H9 (cell line): ENCODE measurements at regions not wholly inside any gene's neighbourhood (a gene's known extent, or its start where the extent isn't known, plus 50 kb on each side); places are given as distances from the start of the nearest gene placed in this dataset.

Source experiments
- DNase-seq: peaks from one replicate; pipeline ENCODE4 v3.0.0-alpha.2; 2017
- H2AFZ ChIP-seq: one replicate; pipeline ENCODE4 v1.6.1; 2013; ENCODE audit warnings: mild to moderate bottlenecking, low read length, control low read depth, moderate library complexity
- H2AK5ac ChIP-seq: 2 replicates; pipeline ENCODE4 v1.6.1; 2013; ENCODE audit warnings: low read length, control low read depth, mixed read lengths; ENCODE audit not compliant: insufficient read length
- H2BK120ac ChIP-seq: one replicate; pipeline ENCODE4 v1.6.1; 2013; ENCODE audit warnings: low read depth, mild to moderate bottlenecking, low read length, control low read depth, inconsistent platforms; ENCODE audit not compliant: poor library complexity, severe bottlenecking
- H2BK12ac ChIP-seq: 2 replicates; pipeline ENCODE4 v1.6.1; 2013; ENCODE audit warnings: low read length, control low read depth, mixed read lengths, low read depth; ENCODE audit not compliant: insufficient read length
- H2BK15ac ChIP-seq: 2 replicates; pipeline ENCODE4 v1.6.1; 2013; ENCODE audit warnings: low read depth, low read length, control low read depth
- H2BK20ac ChIP-seq: one replicate; pipeline ENCODE4 v1.6.1; 2013; ENCODE audit warnings: low read depth, mild to moderate bottlenecking, low read length, control low read depth, inconsistent platforms; ENCODE audit not compliant: poor library complexity, severe bottlenecking
- H2BK5ac ChIP-seq: 2 replicates; pipeline ENCODE4 v1.6.1; 2013; ENCODE audit warnings: low read length, control low read depth, mixed read lengths; ENCODE audit not compliant: insufficient read length
- H3K14ac ChIP-seq: 2 replicates; pipeline ENCODE4 v1.6.1; 2013; ENCODE audit warnings: low read length, control low read depth; ENCODE audit not compliant: insufficient read depth
- H3K18ac ChIP-seq: 2 replicates; pipeline ENCODE4 v1.6.1; 2013; ENCODE audit warnings: low read depth, mild to moderate bottlenecking, mixed read lengths, low read length, control low read depth; ENCODE audit not compliant: insufficient read length
- H3K23ac ChIP-seq: 2 replicates; pipeline ENCODE4 v1.6.1; 2013; ENCODE audit warnings: low read length, control low read depth, mixed read lengths, low read depth; ENCODE audit not compliant: insufficient read length
- H3K23me2 ChIP-seq: 2 replicates; pipeline ENCODE4 v1.6.1; 2013; ENCODE audit warnings: low read depth, mild to moderate bottlenecking, mixed read lengths, low read length, control low read depth; ENCODE audit not compliant: insufficient read length, poor library complexity, severe bottlenecking
- H3K27ac ChIP-seq: 2 replicates; pipeline ENCODE4 v1.5.1; 2013; ENCODE audit warnings: low read length, control low read depth, mixed read lengths, low read depth; ENCODE audit not compliant: insufficient read length
- H3K27me3 ChIP-seq: 2 replicates; pipeline ENCODE4 v1.6.1; 2013; ENCODE audit warnings: low read length, control low read depth, inconsistent platforms; ENCODE audit not compliant: insufficient read depth
- H3K4ac ChIP-seq: 2 replicates; pipeline ENCODE4 v1.6.1; 2013; ENCODE audit warnings: low read depth, mild to moderate bottlenecking, control low read depth, inconsistent platforms, low read length, moderate library complexity
- H3K4me1 ChIP-seq: 2 replicates; pipeline ENCODE4 v1.6.1; 2013; ENCODE audit warnings: low read length, control low read depth, inconsistent platforms; ENCODE audit not compliant: insufficient read depth
- H3K4me2 ChIP-seq: 2 replicates; pipeline ENCODE4 v1.6.1; 2013; ENCODE audit warnings: low read length, control low read depth, mixed read lengths; ENCODE audit not compliant: insufficient read length, insufficient read depth
- H3K56ac ChIP-seq: 2 replicates; pipeline ENCODE4 v1.6.1; 2013; ENCODE audit warnings: low read depth, mild to moderate bottlenecking, mixed read lengths, low read length, control low read depth; ENCODE audit not compliant: insufficient read length
- H3K79me1 ChIP-seq: 2 replicates; pipeline ENCODE4 v1.6.1; 2013; ENCODE audit warnings: low read depth, mild to moderate bottlenecking, moderate library complexity, low read length, control low read depth, inconsistent platforms; ENCODE audit not compliant: insufficient read depth, poor library complexity, severe bottlenecking
- H3K79me2 ChIP-seq: 2 replicates; pipeline ENCODE4 v1.6.1; 2013; ENCODE audit warnings: low read length, control low read depth, inconsistent platforms; ENCODE audit not compliant: insufficient read depth
- H3K9ac ChIP-seq: 2 replicates; pipeline ENCODE4 v1.6.1; 2013; ENCODE audit warnings: low read length, control low read depth, mixed read lengths; ENCODE audit not compliant: insufficient read length; ENCODE audit errors: extremely low read depth
- H3K9me3 ChIP-seq: one replicate; pipeline ENCODE4 v1.6.1; 2013; ENCODE audit warnings: low read depth, low read length, inconsistent platforms; ENCODE audit not compliant: control insufficient read depth
- H3T11ph ChIP-seq: one replicate; pipeline ENCODE4 v1.6.1; 2013; ENCODE audit warnings: mild to moderate bottlenecking, low read length, control low read depth, inconsistent platforms
- H4K20me1 ChIP-seq: one replicate; pipeline ENCODE4 v1.6.1; 2013; ENCODE audit not compliant: control insufficient read depth, insufficient read length, insufficient read depth
- H4K5ac ChIP-seq: 2 replicates; pipeline ENCODE4 v1.6.1; 2013; ENCODE audit warnings: low read depth, mild to moderate bottlenecking, mixed read lengths, low read length, control low read depth; ENCODE audit not compliant: insufficient read length
- H4K8ac ChIP-seq: replicated peaks from 2 replicates; pipeline ENCODE4 v1.6.1; 2013; ENCODE audit warnings: low read length, control low read depth, mixed read lengths, low read depth; ENCODE audit not compliant: insufficient read length
- H4K91ac ChIP-seq: 2 replicates; pipeline ENCODE4 v1.6.1; 2013; ENCODE audit warnings: low read depth, mild to moderate bottlenecking, moderate library complexity, mixed read lengths, low read length, control low read depth; ENCODE audit not compliant: insufficient read length
- H3K27ac Mint-ChIP-seq, 3 experiments: 2 replicates in 2 of 3; 3 replicates in 1 of 3; pipeline ENCODE4 v1.8.0; 2020 to 2021; ENCODE audit warnings: mixed read lengths in 3 of 3, mild to moderate bottlenecking in 1 of 3, moderate library complexity in 1 of 3
- H3K27me3 Mint-ChIP-seq: 2 replicates; pipeline ENCODE4 v1.8.0; 2021; ENCODE audit warnings: low read depth, mild to moderate bottlenecking, moderate library complexity, mixed read lengths
- H3K36me3 Mint-ChIP-seq, 3 experiments: 2 replicates in 2 of 3; 3 replicates in 1 of 3; pipeline ENCODE4 v1.8.0; 2020 to 2021; ENCODE audit warnings: low read depth in 3 of 3, mixed read lengths in 3 of 3; ENCODE audit not compliant: insufficient read depth in 1 of 3
- H3K4me1 Mint-ChIP-seq, 2 experiments: 2 replicates each; pipeline ENCODE4 v1.8.0; 2020; ENCODE audit warnings: mixed read lengths in 2 of 2
- H3K4me3 Mint-ChIP-seq, 2 experiments: 2 replicates in 1 of 2; 3 replicates in 1 of 2; pipeline ENCODE4 v1.8.0; 2020 to 2021; ENCODE audit warnings: mild to moderate bottlenecking in 2 of 2, mixed read lengths in 2 of 2, moderate library complexity in 1 of 2
- H3K9me3 Mint-ChIP-seq, 2 experiments: 2 replicates in 1 of 2; 3 replicates in 1 of 2; pipeline ENCODE4 v1.8.0; 2020; ENCODE audit warnings: mild to moderate bottlenecking in 2 of 2, mixed read lengths in 2 of 2, moderate library complexity in 1 of 2
- CTCF ChIP-seq: fragments of 200-600 bp; sonication (generic); conservative IDR thresholded peaks from 3 replicates; pipeline ENCODE4 v1.8.0; 2021; ENCODE audit warnings: antibody characterized with exemption, mild to moderate bottlenecking
- WGBS: extraction: QIAGEN DNeasy Blood & Tissue Kit; methylation state at CpG from one replicate; pipeline ENCODE4 v1.1.7; 2013; ENCODE audit warnings: missing lambda C conversion rate, low lambda C conversion rate, mixed read lengths; ENCODE audit not compliant: insufficient read length; ENCODE audit errors: extremely low coverage; 5-methylcytosine and 5-hydroxymethylcytosine counted together

GRCh38 chr3:11090551-11090950 is 63.7 kb upstream of the HRH1 start:
- H3K36me3 Mint-ChIP-seq = no peaks in the 10 kb centered on the region
- no peak overlapping the region for H3K4me2 ChIP-seq
- no peak overlapping the region for H3K9ac ChIP-seq
- no peak overlapping the region for H4K8ac ChIP-seq
- H4K91ac ChIP-seq = no peak overlapping the region
- H2AK5ac ChIP-seq = no peak overlapping the region
- DNase-seq = no peak
- H3K18ac ChIP-seq = no peak overlapping the region
- no peak overlapping the region for H3K27ac Mint-ChIP-seq
- H3K27ac ChIP-seq = no peak overlapping the region
- no peak for TF ChIP-seq CTCF
- H3K4me1 Mint-ChIP-seq = no peaks in the 10 kb centered on the region; a peak in 1 of 4 replicates
- H3K23ac ChIP-seq = no peak overlapping the region
- H3K56ac ChIP-seq = no peak overlapping the region
- no peak overlapping the region for H2AFZ ChIP-seq
- no peaks in the 10 kb centered on the region for H3K9me3 ChIP-seq
- no peaks in the 10 kb centered on the region for H3K27me3 ChIP-seq
- no peaks in the 10 kb centered on the region for H3K4me1 ChIP-seq
- H2BK20ac ChIP-seq = no peak overlapping the region
- H3K23me2 ChIP-seq = no peaks in the 10 kb centered on the region
- H2BK5ac ChIP-seq = no peak overlapping the region
- no peaks in the 10 kb centered on the region for H4K20me1 ChIP-seq
- no peak overlapping the region for H3K14ac ChIP-seq
- H3K79me1 ChIP-seq = no peaks in the 10 kb centered on the region
- no peak overlapping the region for H2BK15ac ChIP-seq
- no peak overlapping the region for H3K4ac ChIP-seq
- no peak overlapping the region for H3T11ph ChIP-seq
- H4K5ac ChIP-seq = no peak overlapping the region
- no peak overlapping the region for H3K4me3 Mint-ChIP-seq
- H2BK120ac ChIP-seq = no peak overlapping the region
- peaks cover 10% of the 10 kb centered on the region for H3K27me3 Mint-ChIP-seq
- WGBS = no CpG with 5 or more reads among the region's 1 CpG
- no peak overlapping the region for H2BK12ac ChIP-seq
- no peaks in the 10 kb centered on the region for H3K79me2 ChIP-seq
- peaks cover 0 to 3% of the 10 kb centered on the region in 2 experiments; a peak in 2 of 5 replicates for H3K9me3 Mint-ChIP-seq
